SK-N-DZ (cell line): ENCODE measurements at regions not wholly inside any gene's neighbourhood (a gene's known extent, or its start where the extent isn't known, plus 50 kb on each side); places are given as distances from the start of the nearest gene placed in this dataset.
A peak's percentile ranks its signal among the peaks of the same experiment; 100 is the strongest.
"Not testable (repeated sequence)": the region's sequence is repeated elsewhere in the genome, so short reads cannot be mapped to it uniquely, and the experiment has no call there.

Experiments
- DNase-seq: peaks from one replicate; pipeline ENCODE4 v3.0.0-alpha.2; 2015; ENCODE audit warnings: low spot score

DNA sequence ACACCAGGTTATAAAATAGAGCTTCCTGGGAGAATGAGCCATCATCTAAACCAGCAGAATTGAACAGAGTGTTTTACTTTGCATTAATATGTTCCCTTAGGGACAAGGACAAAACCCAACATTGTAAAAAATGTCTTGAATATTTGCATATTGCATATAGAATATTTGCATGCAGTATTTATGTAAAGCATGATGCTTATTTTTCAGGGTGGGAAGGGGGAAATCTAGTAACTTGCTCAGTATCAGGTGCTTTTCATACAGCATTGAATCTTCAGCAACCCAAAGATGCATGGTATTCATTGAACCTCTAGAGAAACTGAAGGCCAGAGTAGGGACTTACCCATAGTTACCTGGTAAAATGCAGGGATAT, 409.2 kb upstream of the ZMIZ1 start:
- no peak for DNase-seq

DNA sequence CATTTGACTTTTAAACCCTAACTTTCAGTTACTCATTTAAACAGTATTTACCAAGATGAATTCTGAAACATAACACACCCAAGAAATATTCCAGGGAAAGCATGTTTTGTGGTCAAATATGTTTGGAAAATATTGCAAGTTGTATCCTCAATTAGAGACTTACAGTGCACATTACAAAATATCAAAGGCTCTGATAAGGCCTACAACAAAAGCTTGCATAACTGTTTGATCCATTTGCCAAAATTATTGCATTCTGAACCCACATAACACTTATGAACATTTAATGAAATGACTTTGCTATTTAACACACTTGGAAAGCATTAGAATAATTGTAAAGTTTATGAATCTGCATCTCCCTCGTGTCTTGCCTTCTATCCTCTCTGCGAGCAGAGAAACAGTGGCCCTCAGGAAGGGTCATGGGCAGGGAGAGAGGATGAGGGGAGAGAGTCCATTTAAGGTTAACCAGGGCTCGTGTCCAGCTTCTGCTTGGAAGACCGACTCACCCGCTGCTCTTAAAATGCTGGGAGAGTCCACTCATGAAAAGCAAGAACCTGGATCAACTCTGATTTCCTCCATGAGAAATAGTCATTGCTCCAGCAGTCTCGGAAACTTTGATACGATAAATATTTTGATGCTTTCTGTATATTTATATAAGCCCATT, 408.2 kb upstream of the ZMIZ1 start:
- no peak for DNase-seq

DNA sequence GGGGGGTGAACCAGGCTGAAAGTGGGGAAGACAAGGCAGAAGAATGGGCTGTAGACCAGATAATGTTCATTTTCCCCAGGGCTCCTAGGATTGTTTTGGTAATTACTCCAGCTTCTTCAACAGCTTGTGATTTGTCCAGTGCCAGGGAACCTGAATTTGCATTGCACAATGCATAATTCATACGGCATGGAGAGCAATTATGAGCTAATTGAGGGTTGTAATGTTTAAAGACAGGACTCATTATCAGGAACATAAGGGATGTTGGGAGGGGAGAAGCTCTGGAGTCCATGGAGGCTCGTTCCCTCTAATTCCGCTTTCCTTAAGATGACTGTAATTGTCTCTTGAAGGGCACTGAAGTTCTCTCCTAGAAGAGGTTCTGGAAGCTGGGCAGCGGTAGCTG, 405.0 kb upstream of the ZMIZ1 start:
- DNase-seq: no peak

DNA sequence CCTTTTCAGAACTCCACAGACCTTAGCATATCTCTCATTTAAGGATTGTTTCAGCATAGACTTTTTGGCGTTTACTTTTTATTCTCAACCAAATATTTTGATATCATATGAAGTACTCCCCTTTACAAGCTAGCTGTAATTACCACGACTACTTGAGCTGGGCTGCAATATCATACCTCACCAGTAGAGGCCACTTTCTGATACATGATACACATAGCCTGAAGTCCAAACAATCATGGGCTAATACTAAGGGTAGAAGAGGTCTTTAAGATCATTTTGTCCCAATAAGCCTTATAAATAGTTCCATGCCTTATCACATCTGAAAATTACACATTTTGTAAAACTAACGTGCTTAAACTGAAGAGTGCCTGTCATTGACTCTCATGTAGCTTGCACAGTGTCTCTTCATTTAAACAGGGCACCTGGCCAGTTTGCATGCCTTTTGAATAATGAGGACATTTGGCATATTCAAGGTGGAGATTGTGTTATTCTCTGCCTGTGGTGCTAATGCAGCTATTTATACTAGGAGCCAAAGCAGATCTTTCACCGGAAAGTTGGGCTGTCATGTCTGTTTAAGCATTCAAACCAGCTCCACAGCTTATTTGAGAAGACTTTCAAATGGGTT, 403.7 kb upstream of the ZMIZ1 start:
- DNase-seq: no peak

DNA sequence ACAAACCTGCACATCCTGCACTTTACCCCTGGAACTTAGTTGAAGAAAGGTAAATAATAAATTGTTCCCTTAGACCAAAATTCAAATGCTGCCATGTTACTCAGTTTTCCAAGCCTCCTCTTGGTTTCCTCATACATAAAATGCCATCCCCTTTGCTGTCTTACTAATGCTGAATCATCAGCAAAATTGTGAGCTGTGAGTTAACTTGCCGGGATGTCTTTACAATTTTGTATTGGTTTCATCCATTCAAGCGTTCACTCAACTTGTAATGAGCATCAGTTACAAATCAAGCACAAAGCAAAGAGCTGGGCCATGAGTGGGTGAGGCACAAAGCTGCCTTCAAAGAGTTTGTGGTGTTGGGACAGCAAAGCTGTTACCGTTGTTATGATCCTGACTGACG, 395.8 kb upstream of the ZMIZ1 start:
- DNase-seq: no peak

DNA sequence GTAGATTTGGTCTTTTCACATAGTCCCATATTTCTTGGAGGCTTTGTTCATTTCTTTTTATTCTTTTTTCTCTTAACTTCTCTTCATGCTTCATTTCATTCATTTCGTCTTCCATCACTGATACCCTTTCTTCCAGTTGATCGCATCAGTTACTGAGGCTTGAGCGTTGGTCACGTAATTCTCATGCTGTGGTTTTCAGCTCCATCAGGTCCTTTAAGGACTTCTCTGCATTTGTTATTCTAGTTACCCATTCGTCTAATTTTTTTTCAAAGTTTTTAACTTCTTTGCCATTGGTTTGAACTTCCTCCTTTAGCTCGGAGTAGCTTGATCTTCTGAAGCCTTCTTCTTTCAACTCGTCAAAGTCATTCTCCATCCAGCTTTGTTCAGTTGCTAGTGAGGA, 387.6 kb upstream of the ZMIZ1 start:
- DNase-seq: not testable (repeated sequence)

DNA sequence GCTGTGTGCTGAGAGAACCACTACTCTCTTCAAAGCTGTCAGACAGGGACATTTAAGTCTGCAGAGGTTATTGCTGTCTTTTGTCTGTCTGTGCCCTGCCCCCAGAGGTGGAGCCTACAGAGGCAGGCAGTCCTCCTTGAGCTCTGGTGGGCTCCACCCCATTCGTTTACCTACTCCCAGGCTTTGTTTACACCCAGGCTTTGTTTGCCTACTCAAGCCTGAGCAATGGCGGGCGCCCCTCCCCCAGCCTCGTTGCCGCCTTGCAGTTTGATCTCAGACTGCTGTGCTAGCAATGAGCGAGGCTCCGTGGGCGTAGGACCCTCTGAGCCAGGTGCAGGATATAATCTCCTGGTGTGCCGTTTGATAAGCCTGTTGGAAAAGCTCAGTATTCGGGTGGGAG, 386.8 kb upstream of the ZMIZ1 start:
- not testable (repeated sequence) for DNase-seq

DNA sequence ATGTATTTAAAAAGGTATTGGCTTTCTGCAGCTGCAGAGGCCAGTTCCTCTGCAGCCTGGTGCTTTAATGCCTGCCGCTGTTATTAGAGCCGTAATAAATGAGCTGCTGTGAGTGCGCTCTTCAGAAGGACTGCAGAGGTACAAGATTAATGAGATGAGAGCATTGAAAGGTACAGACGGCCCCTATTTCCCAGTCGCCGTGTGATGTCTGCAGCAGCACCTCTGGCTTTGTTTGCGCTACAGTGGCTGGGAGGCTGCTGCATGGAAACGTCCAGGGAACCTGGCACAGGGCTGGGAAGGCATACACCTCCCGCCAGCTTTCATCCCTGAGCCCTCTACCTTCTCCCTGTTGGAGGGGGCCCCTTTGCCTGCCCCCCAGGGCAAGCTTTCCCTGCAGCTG, 383.8 kb upstream of the ZMIZ1 start:
- DNase-seq: peak; percentile 61

DNA sequence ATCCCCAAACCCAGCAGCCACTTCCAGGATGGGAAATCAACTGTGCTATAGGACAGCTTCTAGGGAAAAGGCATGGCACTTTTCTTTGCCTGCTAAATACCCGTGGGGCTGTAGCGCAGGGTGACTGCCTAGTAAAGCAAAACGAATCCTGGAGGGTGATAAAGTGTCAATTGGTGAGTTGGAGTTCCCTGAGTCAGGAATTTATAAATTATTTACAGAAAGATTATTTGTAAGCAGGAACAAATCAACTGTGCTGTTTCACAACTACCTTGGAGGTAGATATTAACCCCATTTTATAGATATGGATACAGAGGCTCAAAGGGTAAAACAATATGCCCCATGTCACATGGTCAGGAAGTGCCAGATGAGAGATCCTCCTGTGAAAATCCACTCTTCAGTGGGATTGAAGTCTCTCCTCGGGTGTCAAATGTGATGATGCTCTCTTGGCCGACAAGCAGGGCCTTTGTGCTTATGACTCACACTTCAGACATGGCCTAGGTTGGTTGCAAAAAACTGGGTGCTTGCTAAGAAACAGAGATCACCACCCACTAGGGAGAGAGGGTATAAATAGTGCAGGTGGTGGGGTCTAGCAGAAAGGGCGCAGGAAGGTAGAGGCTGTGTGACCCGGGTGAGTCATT, 383.2 kb upstream of the ZMIZ1 start:
- no peak for DNase-seq

- DNase-seq: no peak
Observed at GRCh38 chr10:78686444-78687060, 382.2 kb upstream of the ZMIZ1 start.

GRCh38 chr10:78687626-78688025, 381.1 kb upstream of the ZMIZ1 start:
- no peak for DNase-seq

GRCh38 chr10:78688230-78688900, 380.4 kb upstream of the ZMIZ1 start:
- no peak for DNase-seq

- DNase-seq: peak; percentile 76
Observed at GRCh38 chr10:78688901-78689583, 379.7 kb upstream of the ZMIZ1 start.

- no peak for DNase-seq
Observed at GRCh38 chr10:78689584-78689935, 379.2 kb upstream of the ZMIZ1 start.

DNA sequence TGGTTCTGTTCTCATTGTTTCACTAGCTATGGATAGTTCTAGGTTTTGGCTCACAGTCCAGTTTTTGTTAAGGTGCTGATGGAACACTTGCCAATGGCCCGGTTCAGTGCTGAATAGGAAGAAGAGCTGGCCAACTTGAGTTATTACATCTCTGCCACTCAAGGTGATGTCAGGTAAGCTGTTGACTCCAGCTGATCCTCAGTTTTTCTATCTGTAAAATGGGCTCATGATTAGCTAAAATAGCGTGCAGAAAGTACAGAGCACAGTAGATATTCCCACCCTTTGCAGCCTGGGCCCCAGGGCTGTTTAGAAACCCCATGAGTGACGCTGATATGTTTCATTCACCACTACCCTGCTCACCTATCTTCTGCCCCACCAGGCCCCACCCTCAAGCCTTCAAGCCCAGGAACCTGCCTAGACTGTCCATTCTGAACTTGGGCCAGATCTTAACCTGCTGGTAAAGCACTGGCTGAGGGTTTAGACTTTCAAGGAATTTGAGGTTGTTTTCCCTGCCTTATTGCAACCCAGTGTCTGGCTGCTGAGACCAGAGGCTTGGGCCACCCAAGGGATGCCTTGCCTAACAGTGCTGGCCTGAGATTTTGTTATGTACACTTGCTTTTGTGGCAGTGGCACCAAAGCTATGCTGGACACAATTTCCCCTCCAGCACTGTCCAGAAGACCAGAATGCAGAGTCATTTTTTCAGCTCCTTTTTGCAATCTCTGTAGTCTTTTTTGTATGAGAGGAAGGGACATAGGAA, 378.2 kb upstream of the ZMIZ1 start:
- no peak for DNase-seq

GRCh38 chr10:78691301-78692030, 377.3 kb upstream of the ZMIZ1 start:
- no peak for DNase-seq

DNA sequence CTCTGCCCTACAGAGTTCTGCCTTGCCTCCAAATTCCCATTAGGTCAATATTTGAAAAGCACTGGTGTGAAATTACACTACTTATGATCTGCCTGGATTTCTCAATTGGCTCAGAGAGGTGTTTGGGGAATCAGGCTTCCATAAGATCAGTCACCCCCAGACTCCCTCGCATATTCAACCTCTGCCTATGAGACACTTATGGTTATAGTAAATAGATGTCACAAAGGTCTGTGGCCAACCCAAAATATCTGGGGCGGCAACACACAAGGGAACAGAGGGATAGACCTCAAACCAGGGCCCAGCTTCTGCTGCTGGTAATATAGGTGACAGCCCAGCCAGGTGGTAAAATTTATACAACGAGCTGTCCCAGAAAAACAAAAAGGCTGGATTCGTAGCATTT, 376.7 kb upstream of the ZMIZ1 start:
- no peak for DNase-seq

GRCh38 chr10:78695846-78696245, 372.9 kb upstream of the ZMIZ1 start:
- DNase-seq: no peak

DNA sequence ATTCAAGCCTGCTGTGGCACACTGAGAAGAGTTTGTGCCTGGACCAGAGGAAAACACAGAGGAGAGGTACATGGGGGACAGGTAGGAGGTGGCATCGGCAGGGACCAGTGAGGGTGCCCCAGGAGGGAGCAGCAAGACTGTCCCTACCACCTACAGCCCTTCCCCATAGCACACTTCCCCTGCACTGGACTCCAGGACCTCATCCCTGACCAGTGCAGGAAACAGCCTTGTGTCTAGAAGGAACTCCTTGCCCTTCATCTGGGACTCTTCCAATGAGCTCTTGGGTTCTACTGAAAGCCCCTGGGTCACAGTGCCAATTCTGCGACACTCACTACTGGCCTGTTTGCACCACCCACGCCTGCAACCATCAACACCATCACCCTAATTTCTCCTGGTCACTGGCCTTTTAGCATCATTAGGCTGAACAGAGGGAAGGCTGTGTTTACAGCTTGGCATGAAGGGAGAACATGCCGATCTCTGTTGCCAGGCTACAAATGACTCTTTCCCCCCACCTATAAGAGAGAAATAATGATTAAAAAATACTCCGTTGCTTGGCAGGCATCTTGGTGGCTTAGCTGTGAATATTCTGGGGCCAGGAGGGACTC, 371.9 kb upstream of the ZMIZ1 start:
- no peak for DNase-seq

- no peak for DNase-seq
Observed at GRCh38 chr10:78699971-78700370, 368.8 kb upstream of the ZMIZ1 start.
